IMR-90 (cell line): ENCODE measurements at regions not wholly inside any gene's neighbourhood (a gene's known extent, or its start where the extent isn't known, plus 50 kb on each side); places are given as distances from the start of the nearest gene placed in this dataset.

Experiments used
- ATAC-seq: fragments of 200-7000 bp; cut with Tn5 transposase; 2 replicates; pipeline ENCODE4 v1.9.1; 2020; ENCODE audit warnings: low read depth, mild to moderate bottlenecking, moderate library complexity
- BruUV-seq: library from RNA; stranded (reverse); fragments of 400-500 nt; replicated peaks from 2 replicates; lab custom pipeline; 2021; lab: Mats Ljungman, UMichigan
- CTCF ChIA-PET: fragments of 300-600 bp; formaldehyde crosslinking; extraction: SDS; loops from one replicate; lab custom pipeline; 2021; ENCODE audit warnings: antibody characterized with exemption; lab: Yijun Ruan, JAX
- POLR2A ChIA-PET: fragments of 300-600 bp; sonication (Branson Sonifier 250); formaldehyde crosslinking; loops from one replicate; lab custom pipeline; 2022; ENCODE audit warnings: antibody characterized with exemption; ENCODE audit not compliant: unreplicated experiment; lab: Charles Lee
- DNase-seq: peaks from one replicate; pipeline ENCODE4 v3.0.0; 2013
- H2AFZ ChIP-seq: replicated peaks from 2 replicates; pipeline ENCODE3; 2013; ENCODE audit warnings: low read length, mild to moderate bottlenecking; ENCODE audit not compliant: poor library complexity
- H2AK5ac ChIP-seq: 2 replicates; pipeline ENCODE4 v1.6.1; 2013; ENCODE audit warnings: low read depth, low read length, inconsistent platforms
- H2AK9ac ChIP-seq: replicated peaks from 2 replicates; pipeline ENCODE3; 2013; ENCODE audit warnings: mild to moderate bottlenecking, low read depth, low read length, moderate library complexity; ENCODE audit not compliant: poor library complexity
- H2BK120ac ChIP-seq: 2 replicates; pipeline ENCODE4 v1.6.1; 2013; ENCODE audit warnings: low read depth, low read length, inconsistent platforms
- H2BK15ac ChIP-seq: 3 replicates; pipeline ENCODE4 v1.6.1; 2013; ENCODE audit warnings: low read depth, low read length, inconsistent platforms
- H2BK20ac ChIP-seq: 2 replicates; pipeline ENCODE4 v1.6.1; 2013; ENCODE audit warnings: low read depth, mild to moderate bottlenecking, inconsistent platforms, low read length, moderate library complexity
- H2BK5ac ChIP-seq: 2 replicates; pipeline ENCODE4 v1.6.1; 2013; ENCODE audit warnings: mild to moderate bottlenecking, low read depth, low read length, inconsistent platforms; ENCODE audit not compliant: poor library complexity, severe bottlenecking
- H3K14ac ChIP-seq: replicated peaks from 2 replicates; pipeline ENCODE4 v1.6.1; 2013; ENCODE audit warnings: low read depth, low read length, inconsistent platforms
- H3K18ac ChIP-seq: 2 replicates; pipeline ENCODE4 v1.6.1; 2013; ENCODE audit warnings: low read depth, low read length, control low read depth
- H3K23ac ChIP-seq: 2 replicates; pipeline ENCODE4 v1.6.1; 2013; ENCODE audit warnings: low read depth, low read length, inconsistent platforms
- H3K27ac ChIP-seq: 2 replicates; pipeline ENCODE4 v1.5.1; 2013; ENCODE audit warnings: mild to moderate bottlenecking, control low read depth, low read length; ENCODE audit not compliant: insufficient read depth
- H3K27me3 ChIP-seq: 2 replicates; pipeline ENCODE4 v1.6.1; 2013; ENCODE audit warnings: low read length; ENCODE audit not compliant: control insufficient read depth, insufficient read depth
- H3K36me3 ChIP-seq: 2 replicates; pipeline ENCODE4 v1.6.1; 2013; ENCODE audit warnings: low read length, mixed read lengths; ENCODE audit not compliant: control insufficient read depth, insufficient read depth
- H3K4ac ChIP-seq: 2 replicates; pipeline ENCODE4 v1.6.1; 2013; ENCODE audit warnings: low read depth, low read length, inconsistent platforms
- H3K4me1 ChIP-seq: 2 replicates; pipeline ENCODE4 v1.6.1; 2013; ENCODE audit warnings: low read length, mixed read lengths; ENCODE audit not compliant: control insufficient read depth, insufficient read depth
- H3K4me2 ChIP-seq: 2 replicates; pipeline ENCODE4 v1.6.1; 2013; ENCODE audit warnings: low read depth, mild to moderate bottlenecking, control low read depth, low read length, moderate library complexity
- H3K4me3 ChIP-seq: 2 replicates; pipeline ENCODE4 v1.5.1; 2013; ENCODE audit warnings: low read depth, mild to moderate bottlenecking, control low read depth, low read length, moderate library complexity; ENCODE audit not compliant: insufficient read depth
- H3K56ac ChIP-seq: 2 replicates; pipeline ENCODE4 v1.6.1; 2013; ENCODE audit warnings: low read length, inconsistent platforms; ENCODE audit not compliant: insufficient read depth; ENCODE audit errors: extremely low read depth
- H3K79me1 ChIP-seq, 2 experiments: 2 replicates each; pipeline ENCODE4 v1.6.1; 2013; ENCODE audit warnings: low read length in 2 of 2, inconsistent platforms in 1 of 2, low read depth in 1 of 2
- H3K9ac ChIP-seq: 2 replicates; pipeline ENCODE4 v1.6.1; 2013; ENCODE audit warnings: low read depth, low read length, control low read depth
- H3K9me1 ChIP-seq: 2 replicates; pipeline ENCODE4 v1.6.1; 2013; ENCODE audit warnings: low read length, inconsistent platforms; ENCODE audit not compliant: insufficient read depth
- H3K9me3 ChIP-seq: 2 replicates; pipeline ENCODE4 v1.6.1; 2013; ENCODE audit warnings: low read length; ENCODE audit not compliant: control insufficient read depth, insufficient read depth
- H4K20me1 ChIP-seq: 2 replicates; pipeline ENCODE4 v1.6.1; 2013; ENCODE audit warnings: low read length, inconsistent platforms; ENCODE audit not compliant: insufficient read depth
- H4K5ac ChIP-seq: 2 replicates; pipeline ENCODE4 v1.6.1; 2013; ENCODE audit warnings: mild to moderate bottlenecking, low read depth, low read length, control low read depth
- H4K8ac ChIP-seq, 2 experiments: 2 replicates each; pipeline ENCODE4 v1.6.1; 2013; ENCODE audit warnings: low read depth in 2 of 2, low read length in 2 of 2, control low read depth in 1 of 2, inconsistent platforms in 1 of 2
- H4K91ac ChIP-seq: 2 replicates; pipeline ENCODE4 v1.6.1; 2013; ENCODE audit warnings: low read depth, low read length, inconsistent platforms; ENCODE audit not compliant: insufficient read depth
- BHLHE40 ChIP-seq: fragments of 150-350 bp; IDR thresholded peaks from 2 replicates; pipeline ENCODE4 v1.6.1; 2016; ENCODE audit warnings: mild to moderate bottlenecking, low read depth, low read length
- CHD1 ChIP-seq: IDR thresholded peaks from 2 replicates; pipeline ENCODE4 v1.6.1; 2012; ENCODE audit warnings: low read depth, low read length, improper control_type of control experiment
- CTCF ChIP-seq: conservative IDR thresholded peaks from 2 replicates; pipeline ENCODE4 v1.5.1; 2012; ENCODE audit warnings: mild to moderate bottlenecking, low read depth, low read length, improper control_type of control experiment
- ELK1 ChIP-seq: fragments of 150-350 bp; IDR thresholded peaks from 2 replicates; pipeline ENCODE4 v1.6.1; 2016; ENCODE audit warnings: low read depth, mild to moderate bottlenecking, low read length, moderate library complexity, borderline replicate concordance
- RCOR1 ChIP-seq: IDR thresholded peaks from 2 replicates; pipeline ENCODE4 v1.6.1; 2012; ENCODE audit warnings: mild to moderate bottlenecking, low read length, improper control_type of control experiment; ENCODE audit not compliant: insufficient replicate concordance
- RFX5 ChIP-seq: IDR thresholded peaks from 2 replicates; pipeline ENCODE4 v1.8.0; 2012; ENCODE audit warnings: low read depth, mild to moderate bottlenecking, low read length, moderate library complexity
- SMC3 ChIP-seq: fragments of 150-350 bp; IDR thresholded peaks from 2 replicates; pipeline ENCODE4 v1.6.1; 2016; ENCODE audit warnings: low read depth, mild to moderate bottlenecking, antibody characterized with exemption, low read length, moderate library complexity
- WGBS, 2 experiments: methylation state at CpG; one replicate each; pipeline versions ENCODE4 v1.1.5 to v1.1.7; 2013; ENCODE audit warnings: missing lambda C conversion rate in 2 of 2; ENCODE audit not compliant: insufficient read length in 1 of 2; ENCODE audit errors: extremely low coverage in 2 of 2; 5-methylcytosine and 5-hydroxymethylcytosine counted together
- dilution Hi-C: fragments of 300-500 bp; cut with HindIII; formaldehyde crosslinking; loops from one replicate; pipeline ENCODE4 v1.14.3; 2018; ENCODE audit warnings: low sequenced_read_pairs; ENCODE audit not compliant: unreplicated experiment
- in situ Hi-C: fragments of 300-500 bp; cut with MboI; formaldehyde crosslinking; loops from 3 replicates; pipeline ENCODE4 v1.14.3; 2019; ENCODE audit warnings: low sequenced_read_pairs, inconsistent platforms, mixed read lengths
- intact Hi-C: fragments of 100-400 bp; cut with micrococcal nuclease; formaldehyde crosslinking; loops from 2 replicates; pipeline ENCODE4 v1.10.0; 2022
- TF ChIP-seq, protein P1 (sequence below): fragments of 150-350 bp; IDR thresholded peaks from 2 replicates; pipeline ENCODE4 v1.6.1; 2017; ENCODE audit warnings: mild to moderate bottlenecking, antibody characterized with exemption, low read length, low read depth

DNA sequence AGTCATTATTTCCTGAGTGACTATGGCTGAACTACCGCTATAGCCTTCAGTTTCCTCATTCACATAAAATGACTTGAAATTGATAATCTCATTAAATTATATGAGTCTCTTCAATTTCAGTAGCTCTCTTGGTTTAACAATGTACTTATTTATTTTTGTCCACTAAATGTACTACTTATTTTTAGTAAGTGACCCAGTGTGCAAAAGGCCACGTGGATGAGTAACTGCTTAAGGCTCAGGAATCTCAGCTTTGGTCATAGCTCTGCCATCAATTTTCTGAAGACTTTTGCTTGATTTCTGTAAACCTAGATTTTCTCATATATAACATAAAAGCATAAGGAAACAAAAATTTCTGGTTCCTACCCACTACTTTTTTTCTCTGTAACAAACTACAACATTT is 1132.9 kb upstream of the CDH8 start:
- Histone ChIP-seq H2BK5ac (no peak overlapping the region), H3K27me3 (no peaks in the 10 kb centered on the region), H2AK5ac (no peak overlapping the region), H2BK15ac (no peak overlapping the region), H2BK120ac (no peak overlapping the region), H3K9ac (no peak overlapping the region), H3K36me3 (no peaks in the 10 kb centered on the region), H4K5ac (no peak overlapping the region), H4K91ac (no peak overlapping the region), H3K14ac (no peak overlapping the region), H2AK9ac (no peak overlapping the region), H2BK20ac (no peak overlapping the region), H3K9me1 (no peaks in the 10 kb centered on the region), H3K4me1 (no peaks in the 10 kb centered on the region), H3K79me1 (no peaks in the 10 kb centered on the region), H3K27ac (no peak overlapping the region), H2AFZ (no peak overlapping the region), H4K20me1 (no peaks in the 10 kb centered on the region), H3K9me3 (peaks cover 7% of the 10 kb centered on the region), H3K4me3 (no peak overlapping the region), H3K4me2 (no peak overlapping the region), H3K18ac (no peak overlapping the region), H3K4ac (no peak overlapping the region), H4K8ac (no peak overlapping the region), H3K56ac (no peak overlapping the region), H3K23ac (no peak overlapping the region)
- ATAC-seq = no peak
- BruUV-seq = no TSS peak
- ChIA-PET POLR2A (no interaction called here), CTCF (no interaction called here)
- no CpG with 5 or more reads among the region's 2 CpGs for WGBS, 2 experiments
- in situ Hi-C loops = no loop called here
- intact Hi-C loops = no loop called here
- TF ChIP-seq CTCF = no peak
- TF ChIP-seq CHD1 = no peak
- TF ChIP-seq RFX5 = no peak
- no peak for TF ChIP-seq BHLHE40
- TF ChIP-seq, protein P1, sequence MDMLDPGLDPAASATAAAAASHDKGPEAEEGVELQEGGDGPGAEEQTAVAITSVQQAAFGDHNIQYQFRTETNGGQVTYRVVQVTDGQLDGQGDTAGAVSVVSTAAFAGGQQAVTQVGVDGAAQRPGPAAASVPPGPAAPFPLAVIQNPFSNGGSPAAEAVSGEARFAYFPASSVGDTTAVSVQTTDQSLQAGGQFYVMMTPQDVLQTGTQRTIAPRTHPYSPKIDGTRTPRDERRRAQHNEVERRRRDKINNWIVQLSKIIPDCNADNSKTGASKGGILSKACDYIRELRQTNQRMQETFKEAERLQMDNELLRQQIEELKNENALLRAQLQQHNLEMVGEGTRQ = no peak
- no peak for TF ChIP-seq ELK1
- TF ChIP-seq SMC3 = no peak
- no peak for TF ChIP-seq RCOR1
- no peak for DNase-seq
- dilution Hi-C loops = no loop called here
